Sigmoid colon (tissue), 6 donors: ENCODE measurements at regions not wholly inside any gene's neighbourhood (a gene's known extent, or its start where the extent isn't known, plus 50 kb on each side); places are given as distances from the start of the nearest gene placed in this dataset.
"Not testable (repeated sequence)": the region's sequence is repeated elsewhere in the genome, so short reads cannot be mapped to it uniquely, and the experiment has no call there.

ENCODE experiments used
- DNase-seq: peaks from one replicate; pipeline ENCODE4 v3.0.0-alpha.2; 2019
- H3K27ac ChIP-seq, 4 donors: fragments of 200-600 bp; sonication (generic); one replicate each; pipeline ENCODE4 v1.5.1; 2016 to 2019; ENCODE audit warnings: mild to moderate bottlenecking in 1 of 4
- H3K27me3 ChIP-seq, 3 donors: fragments of 200-600 bp; sonication (generic); one replicate each; pipeline ENCODE4 v1.5.1; 2019; ENCODE audit warnings: mild to moderate bottlenecking in 1 of 3
- H3K36me3 ChIP-seq, 4 donors: fragments of 200-600 bp; sonication (generic); one replicate each; pipeline ENCODE4 v1.5.1; 2016 to 2019
- H3K4me1 ChIP-seq, 4 donors: fragments of 200-600 bp; sonication (generic); one replicate each; pipeline ENCODE4 v1.5.1; 2017 to 2019
- H3K4me3 ChIP-seq, 4 donors: fragments of 200-600 bp; sonication (generic); one replicate each; pipeline ENCODE4 v1.5.1; 2017 to 2019; ENCODE audit warnings: mild to moderate bottlenecking in 2 of 4, moderate library complexity in 1 of 4
- H3K9me3 ChIP-seq, 4 donors: fragments of 200-600 bp in 3 of 4; sonication (generic) in 3 of 4; one replicate each; pipeline versions ENCODE4 v1.5.1 to v1.6.1; 2013 to 2019
- EP300 ChIP-seq, 4 donors: sonication (generic); formaldehyde crosslinking; IDR thresholded peaks; one replicate each; pipeline ENCODE4 v1.6.1; 2017; ENCODE audit warnings: antibody characterized with exemption in 4 of 4
- POLR2A ChIP-seq, 2 donors: fragments of 450-650 bp; IDR thresholded peaks; one replicate each; pipeline ENCODE4 v1.6.1; 2016; ENCODE audit warnings: antibody characterized with exemption in 2 of 2, mild to moderate bottlenecking in 2 of 2, moderate library complexity in 2 of 2
- POLR2AphosphoS5 ChIP-seq, 4 donors: sonication (generic); formaldehyde crosslinking; IDR thresholded peaks; one replicate each; pipeline ENCODE4 v1.6.1; 2017; ENCODE audit warnings: antibody characterized with exemption in 4 of 4
- WGBS, 2 donors: extraction: QIAGEN DNeasy Blood & Tissue Kit; methylation state at CpG; one replicate each; pipeline ENCODE4 v1.1.7; 2013; 5-methylcytosine and 5-hydroxymethylcytosine counted together
- intact Hi-C: fragments of 100-400 bp; cut with DNase I; formaldehyde crosslinking; loops from one replicate; pipeline ENCODE4 v1.15.1; 2023
- TF ChIP-seq, protein P1 (sequence below), 4 experiments: fragments of 450-650 bp in 3 of 4; fragments of 200-600 bp in 1 of 4; IDR thresholded peaks; one replicate each; pipeline ENCODE4 v1.5.1; 2016 to 2019; ENCODE audit warnings: antibody characterized with exemption in 4 of 4, mild to moderate bottlenecking in 3 of 4, moderate library complexity in 2 of 4
- donor health status: healthy with polysubstance abuse.
- donor health status: healthy.

DNA sequence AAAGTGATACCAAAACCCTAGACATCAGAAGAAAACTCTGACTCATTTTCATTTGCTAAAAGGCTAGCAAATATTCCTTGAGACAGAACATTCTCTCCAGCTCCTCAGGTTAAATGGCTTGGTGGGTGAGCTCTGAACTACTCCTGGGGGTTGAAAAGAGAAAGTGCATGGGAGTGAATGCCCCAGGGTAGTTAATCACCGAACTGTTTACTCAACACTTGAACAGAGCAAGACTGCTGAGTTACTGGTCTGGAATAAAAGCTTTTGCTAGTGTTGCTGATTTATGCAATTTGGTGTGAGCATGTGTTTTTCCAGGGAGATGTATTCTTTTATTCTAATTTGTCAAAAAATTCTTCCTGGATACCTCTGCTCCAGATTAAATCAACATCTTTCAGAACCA is 88.3 kb upstream of the PRDM9 start:
- Histone ChIP-seq H3K36me3 (no peaks in the 10 kb centered on the region), H3K4me3 (no peak overlapping the region), H3K4me1 (no peaks in the 10 kb centered on the region), H3K27ac (no peak overlapping the region), H3K9me3 (no peaks in the 10 kb centered on the region), H3K27me3 (no peaks in the 10 kb centered on the region)
- TF ChIP-seq POLR2AphosphoS5 (IDR thresholded peaks at IDR 0.05): no peak
- TF ChIP-seq, protein P1, sequence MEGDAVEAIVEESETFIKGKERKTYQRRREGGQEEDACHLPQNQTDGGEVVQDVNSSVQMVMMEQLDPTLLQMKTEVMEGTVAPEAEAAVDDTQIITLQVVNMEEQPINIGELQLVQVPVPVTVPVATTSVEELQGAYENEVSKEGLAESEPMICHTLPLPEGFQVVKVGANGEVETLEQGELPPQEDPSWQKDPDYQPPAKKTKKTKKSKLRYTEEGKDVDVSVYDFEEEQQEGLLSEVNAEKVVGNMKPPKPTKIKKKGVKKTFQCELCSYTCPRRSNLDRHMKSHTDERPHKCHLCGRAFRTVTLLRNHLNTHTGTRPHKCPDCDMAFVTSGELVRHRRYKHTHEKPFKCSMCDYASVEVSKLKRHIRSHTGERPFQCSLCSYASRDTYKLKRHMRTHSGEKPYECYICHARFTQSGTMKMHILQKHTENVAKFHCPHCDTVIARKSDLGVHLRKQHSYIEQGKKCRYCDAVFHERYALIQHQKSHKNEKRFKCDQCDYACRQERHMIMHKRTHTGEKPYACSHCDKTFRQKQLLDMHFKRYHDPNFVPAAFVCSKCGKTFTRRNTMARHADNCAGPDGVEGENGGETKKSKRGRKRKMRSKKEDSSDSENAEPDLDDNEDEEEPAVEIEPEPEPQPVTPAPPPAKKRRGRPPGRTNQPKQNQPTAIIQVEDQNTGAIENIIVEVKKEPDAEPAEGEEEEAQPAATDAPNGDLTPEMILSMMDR (IDR thresholded peaks at IDR 0.05): no peak
- no peak for TF ChIP-seq POLR2A (IDR thresholded peaks at IDR 0.05)
- no peak for TF ChIP-seq EP300 (IDR thresholded peaks at IDR 0.05)
- intact Hi-C loops: no loop called here
- DNase-seq: no peak
- 37 to 65% methylated on average over 1 of the region's 1 CpG for WGBS, 2 donors

DNA sequence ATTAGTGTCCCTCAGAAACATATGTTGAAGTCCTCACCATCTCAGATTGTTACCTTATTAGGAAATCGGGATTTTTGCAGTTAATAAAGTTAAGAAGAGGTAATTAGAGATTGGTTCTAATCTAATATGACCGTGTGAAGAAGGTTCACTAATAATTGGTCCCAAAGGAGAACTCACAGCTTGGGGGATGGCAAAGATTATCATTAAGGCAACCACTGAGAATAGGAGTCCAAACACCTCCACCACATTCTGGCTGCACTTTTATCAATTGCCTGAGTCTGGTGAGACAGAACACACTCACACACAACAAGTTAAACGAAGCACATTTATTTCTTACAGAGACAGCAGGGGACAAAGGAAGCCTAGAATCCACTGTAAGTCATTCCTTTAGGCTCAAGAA is 94.9 kb upstream of the PRDM9 start:
- H3K27ac ChIP-seq: no peak overlapping the region
- no peaks in the 10 kb centered on the region for H3K36me3 ChIP-seq
- DNase-seq: no peak
- H3K27me3 ChIP-seq: no peaks in the 10 kb centered on the region
- WGBS, 2 donors: 70 to 75% methylated on average over 3 of the region's 3 CpGs
- intact Hi-C loops: no loop called here
- TF ChIP-seq POLR2A (IDR thresholded peaks at IDR 0.05) (no peak), EP300 (IDR thresholded peaks at IDR 0.05) (no peak), POLR2AphosphoS5 (IDR thresholded peaks at IDR 0.05) (no peak)
- TF ChIP-seq, protein P1 (IDR thresholded peaks at IDR 0.05): no peak
- H3K4me3 ChIP-seq: no peak overlapping the region
- no peaks in the 10 kb centered on the region for H3K9me3 ChIP-seq
- no peaks in the 10 kb centered on the region for H3K4me1 ChIP-seq

DNA sequence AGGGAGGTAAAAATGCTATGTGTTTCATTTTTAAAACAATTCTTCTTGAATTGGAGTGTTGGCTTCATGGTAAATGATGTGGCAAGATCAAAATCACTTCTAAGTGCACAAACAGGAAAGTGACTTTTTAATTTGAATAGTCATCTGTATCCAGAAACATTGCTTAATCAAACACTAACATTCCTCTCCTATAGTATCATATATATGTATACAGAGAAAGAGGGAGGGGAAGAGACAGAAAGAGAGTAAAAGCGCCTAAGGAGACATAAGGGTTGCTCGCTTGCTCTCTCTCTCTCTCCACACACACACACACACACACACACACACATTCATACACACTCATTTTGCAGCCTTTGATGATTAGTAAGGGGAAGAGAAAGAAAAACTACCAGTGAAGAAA is 95.4 kb upstream of the PRDM9 start:
- no peak for TF ChIP-seq POLR2A (IDR thresholded peaks at IDR 0.05)
- TF ChIP-seq POLR2AphosphoS5 (IDR thresholded peaks at IDR 0.05): no peak
- TF ChIP-seq, protein P1 (IDR thresholded peaks at IDR 0.05): no peak
- TF ChIP-seq EP300 (IDR thresholded peaks at IDR 0.05): no peak
- H3K4me1 ChIP-seq: no peaks in the 10 kb centered on the region
- no peaks in the 10 kb centered on the region for H3K36me3 ChIP-seq
- H3K4me3 ChIP-seq: no peak overlapping the region
- 81 to 89% methylated on average over 2 of the region's 2 CpGs for WGBS, 2 donors
- H3K27me3 ChIP-seq: no peaks in the 10 kb centered on the region
- H3K27ac ChIP-seq: no peak overlapping the region
- intact Hi-C loops: no loop called here
- DNase-seq: no peak
- H3K9me3 ChIP-seq: no peaks in the 10 kb centered on the region

DNA sequence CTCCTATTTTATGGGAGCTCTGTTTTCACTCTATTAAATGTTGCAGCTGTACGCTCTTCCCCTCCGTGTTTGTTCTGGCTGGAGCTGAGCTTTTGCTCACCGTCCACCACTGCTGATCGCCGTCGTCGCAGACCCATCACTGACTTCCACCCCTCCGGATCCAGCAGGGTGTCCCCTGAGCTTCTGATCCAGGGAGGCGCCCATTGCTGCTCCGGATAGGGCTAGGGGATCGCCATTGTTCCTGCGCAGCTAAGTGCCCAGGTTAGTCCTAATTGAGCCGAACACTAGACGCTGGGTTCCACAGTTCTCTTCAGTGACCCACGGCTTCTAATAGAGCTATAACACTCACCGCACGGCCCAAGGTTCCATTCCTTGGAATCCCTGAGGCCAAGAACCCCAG is 96.2 kb upstream of the PRDM9 start:
- 82 to 87% methylated on average over 17 of the region's 17 CpGs for WGBS, 2 donors
- Histone ChIP-seq H3K4me1 (no peaks in the 10 kb centered on the region), H3K36me3 (no peaks in the 10 kb centered on the region), H3K27me3 (no peaks in the 10 kb centered on the region), H3K27ac (no peak overlapping the region), H3K4me3 (no peak overlapping the region), H3K9me3 (no peaks in the 10 kb centered on the region)
- intact Hi-C loops: no loop called here
- no peak for DNase-seq
- TF ChIP-seq POLR2A (IDR thresholded peaks at IDR 0.05) (no peak), POLR2AphosphoS5 (IDR thresholded peaks at IDR 0.05) (no peak), EP300 (IDR thresholded peaks at IDR 0.05) (no peak)
- TF ChIP-seq, protein P1 (IDR thresholded peaks at IDR 0.05): no peak

DNA sequence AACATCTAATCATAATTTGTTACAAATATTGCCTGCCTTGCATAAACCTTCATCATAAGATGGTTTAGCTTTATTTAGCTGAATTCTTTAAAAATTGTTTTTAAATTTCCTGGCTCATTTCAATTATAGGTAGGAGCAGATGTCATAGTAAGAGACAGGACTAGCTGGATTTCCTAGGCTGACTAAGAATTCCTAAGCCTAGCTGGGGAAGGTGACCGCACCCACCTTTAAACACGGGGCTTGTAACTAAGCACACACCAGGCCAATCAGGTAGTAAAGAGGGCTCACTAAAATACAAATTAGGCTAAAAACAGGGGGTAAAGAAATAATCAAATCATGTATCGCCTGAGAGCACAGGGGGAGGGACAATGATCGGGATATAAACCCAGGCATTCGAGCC is 96.6 kb upstream of the PRDM9 start:
- intact Hi-C loops, H3K27me3 ChIP-seq: not testable (repeated sequence)
- 52 to 62% methylated on average over 5 of the region's 5 CpGs for WGBS, 2 donors

More for the DNA sequence above, 96.6 kb upstream of the PRDM9 start:
- not testable (repeated sequence) for H3K4me3 ChIP-seq, H3K27ac ChIP-seq, H3K4me1 ChIP-seq, DNase-seq, H3K36me3 ChIP-seq, H3K9me3 ChIP-seq
